GM19035 (cell line): ENCODE measurements at regions not wholly inside any gene's neighbourhood (a gene's known extent, or its start where the extent isn't known, plus 50 kb on each side); places are given as distances from the start of the nearest gene placed in this dataset.

Source experiments
- ATAC-seq: cut with Tn5 transposase; IDR thresholded peaks from one replicate; pipeline ENCODE4 v1.9.1; 2021; ENCODE audit not compliant: unreplicated experiment

DNA sequence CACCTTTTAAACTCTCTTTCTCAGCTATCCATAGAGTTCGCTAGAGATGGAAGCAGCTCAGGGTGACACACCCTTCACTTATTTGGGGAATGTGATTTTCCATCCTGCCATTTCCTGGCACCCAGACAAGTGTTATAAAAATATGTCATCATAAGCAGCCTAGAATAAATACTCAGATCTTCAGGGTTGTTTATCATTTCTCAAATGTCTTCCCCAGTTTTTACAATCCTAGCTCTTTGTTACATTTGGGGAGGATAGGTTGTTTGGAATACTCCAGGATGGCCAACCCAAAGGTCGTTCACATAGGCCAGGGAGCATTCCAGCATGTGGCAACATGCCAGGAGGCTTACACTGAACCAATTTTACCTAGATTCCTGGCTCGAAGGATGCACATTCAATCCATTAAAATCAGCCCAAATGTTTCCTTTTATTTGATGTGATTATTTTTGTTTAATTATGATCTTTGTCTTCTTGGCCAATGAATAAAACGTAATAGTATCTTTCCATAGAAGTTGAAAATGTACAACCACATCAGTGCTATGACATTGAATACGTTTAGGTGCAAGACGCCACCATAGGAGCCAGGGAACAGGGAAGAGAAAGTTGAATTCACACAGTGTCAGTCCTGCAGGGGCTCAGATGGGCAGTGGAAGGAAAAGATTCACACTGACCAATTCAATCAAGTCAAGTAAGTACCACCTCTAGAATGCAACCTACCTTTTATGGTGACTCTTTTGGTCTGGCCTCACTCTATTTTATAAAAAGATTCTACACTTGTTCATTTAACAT lies 537.7 kb upstream of the MDFIC2 start:
- ATAC-seq: no peak

DNA sequence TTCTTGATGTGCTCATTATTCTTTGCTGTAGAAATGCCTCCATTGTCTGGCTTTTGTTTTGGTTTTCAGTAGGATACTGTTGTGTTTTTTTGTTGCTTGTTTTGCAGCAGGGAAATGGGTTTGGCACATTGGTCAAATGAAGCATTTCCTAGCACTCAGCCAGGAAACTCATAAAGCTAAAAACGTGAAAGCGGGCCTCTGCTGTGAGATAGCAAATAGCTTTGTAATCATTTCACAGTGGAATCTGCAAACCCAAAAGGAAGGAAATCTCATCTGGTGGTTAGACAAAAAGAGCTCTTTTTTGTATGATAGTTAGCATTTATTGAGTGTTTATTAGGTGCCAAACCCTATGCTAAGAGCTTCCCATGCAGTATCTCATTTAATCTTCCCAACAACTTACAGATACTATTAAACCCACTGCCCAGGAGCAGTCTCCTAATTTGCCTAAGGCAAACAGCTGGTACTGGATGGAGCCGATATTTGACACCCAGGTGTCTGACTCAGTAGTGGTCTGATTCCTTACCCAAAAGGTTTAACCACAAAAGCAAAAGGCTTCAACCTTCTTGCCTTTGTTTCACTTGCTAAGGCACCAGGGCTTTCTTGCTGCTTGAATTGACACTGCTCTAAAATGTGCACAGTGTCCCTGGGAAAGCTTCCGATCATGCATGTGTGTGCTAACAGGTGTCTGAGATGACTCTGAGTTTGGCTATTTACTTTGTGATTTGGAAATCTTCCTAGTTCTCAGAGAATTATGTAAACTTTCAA lies 527.9 kb upstream of the MDFIC2 start:
- ATAC-seq: no peak

DNA sequence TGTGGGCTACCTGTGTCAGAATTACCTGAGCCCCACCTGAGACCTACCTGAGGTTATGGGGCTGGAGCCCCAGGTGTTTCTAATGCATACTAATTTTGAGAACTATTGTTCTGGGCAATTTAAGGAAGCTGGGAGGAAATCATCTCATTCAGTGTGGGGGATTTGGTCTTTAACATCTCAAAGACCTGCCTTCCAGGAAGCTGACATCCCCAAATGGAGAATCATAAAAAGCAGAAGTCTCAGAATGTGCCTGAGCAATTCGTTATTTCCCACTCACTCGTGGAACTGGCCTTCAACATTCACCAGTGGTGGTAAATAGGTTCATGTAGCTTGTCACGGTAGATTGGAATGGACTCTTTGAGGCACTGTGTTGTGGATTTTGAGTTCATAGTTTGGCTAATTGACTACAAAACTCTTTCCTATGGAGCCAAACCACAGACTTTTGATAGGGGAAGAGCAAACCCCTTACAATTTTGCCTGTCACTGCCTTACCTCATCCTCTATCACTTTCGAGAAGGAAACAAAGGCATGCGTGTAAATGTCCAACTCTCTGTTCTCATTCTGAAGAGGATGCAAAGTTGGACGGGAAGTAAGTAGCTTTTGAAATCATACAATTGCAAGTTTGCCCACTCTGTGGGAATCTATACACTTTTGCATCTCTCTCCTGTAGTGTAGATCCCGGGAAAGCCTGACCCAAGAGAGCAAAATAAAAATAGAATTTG lies 521.0 kb upstream of the MDFIC2 start:
- no peak for ATAC-seq

DNA sequence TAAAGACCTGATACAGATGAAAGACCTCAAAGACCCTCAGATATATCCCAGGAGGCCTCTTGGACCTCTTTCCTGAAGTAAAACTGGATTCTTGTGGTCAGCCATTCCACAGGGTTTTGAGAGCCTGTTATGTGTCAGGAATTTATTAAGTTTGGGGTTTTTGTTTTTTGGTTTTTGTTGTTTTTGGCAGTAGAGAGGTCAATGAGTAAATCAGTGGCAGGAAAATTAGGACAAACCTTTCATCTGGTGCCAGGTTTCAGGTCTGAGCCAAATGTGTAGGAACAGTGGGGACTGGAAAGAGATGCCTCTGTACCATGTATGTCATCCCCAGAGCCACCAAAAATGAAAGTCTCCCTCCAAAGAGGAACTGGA lies 520.4 kb upstream of the MDFIC2 start:
- no peak for ATAC-seq

DNA sequence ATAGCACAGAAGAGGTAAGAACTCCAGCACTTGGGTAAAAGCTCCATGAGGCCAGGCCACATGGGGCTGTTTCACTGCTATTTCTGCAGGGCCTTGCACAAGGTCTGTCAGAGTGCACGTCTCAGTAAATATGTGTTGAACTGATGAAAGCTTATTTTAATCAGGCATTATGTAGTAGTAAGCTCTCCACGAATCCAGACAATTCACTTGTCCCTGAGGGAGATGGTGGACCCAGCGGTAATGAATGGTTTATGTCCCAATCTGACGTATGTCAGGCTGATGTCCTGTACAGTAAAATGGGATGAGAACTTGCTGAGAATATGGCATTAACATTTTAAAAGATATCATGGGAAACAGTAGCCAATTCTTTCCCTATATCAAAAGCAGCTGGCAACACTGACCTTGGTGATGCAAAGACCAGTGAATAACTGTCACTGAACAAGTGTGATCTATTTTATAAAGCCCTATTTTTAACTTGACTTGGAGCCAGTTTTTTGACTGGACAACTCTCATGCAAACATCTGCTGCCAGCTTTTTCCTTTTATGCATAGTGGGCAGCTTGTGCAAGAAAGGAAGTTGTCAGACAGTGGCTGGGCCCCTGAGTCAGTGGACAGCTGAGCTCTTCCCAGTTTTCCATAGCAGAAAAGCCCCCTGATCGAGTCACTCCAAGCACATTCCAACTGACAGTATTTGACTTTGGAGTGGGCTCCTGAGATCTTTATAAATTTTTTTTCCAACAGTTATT lies 519.8 kb upstream of the MDFIC2 start:
- no peak for ATAC-seq

DNA sequence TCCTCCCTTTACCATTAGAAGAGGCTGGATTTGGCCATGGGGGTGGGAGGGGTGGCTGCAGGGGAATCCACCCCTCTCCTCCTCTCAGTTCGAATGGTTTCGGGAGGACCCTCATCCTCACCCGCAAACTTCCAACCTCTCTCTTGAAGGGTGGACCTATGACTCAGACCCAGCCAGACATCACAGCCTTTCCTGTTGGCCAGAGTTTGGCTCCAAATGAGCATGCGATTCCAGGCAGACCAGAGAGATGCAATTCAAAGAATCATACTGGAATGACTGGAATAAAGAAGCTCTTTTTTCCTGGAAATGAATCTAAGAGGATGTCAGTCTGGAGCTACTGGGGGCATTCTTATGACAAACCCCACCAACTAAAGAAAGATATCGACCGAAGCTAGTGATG lies 516.7 kb upstream of the MDFIC2 start:
- ATAC-seq: no peak

DNA sequence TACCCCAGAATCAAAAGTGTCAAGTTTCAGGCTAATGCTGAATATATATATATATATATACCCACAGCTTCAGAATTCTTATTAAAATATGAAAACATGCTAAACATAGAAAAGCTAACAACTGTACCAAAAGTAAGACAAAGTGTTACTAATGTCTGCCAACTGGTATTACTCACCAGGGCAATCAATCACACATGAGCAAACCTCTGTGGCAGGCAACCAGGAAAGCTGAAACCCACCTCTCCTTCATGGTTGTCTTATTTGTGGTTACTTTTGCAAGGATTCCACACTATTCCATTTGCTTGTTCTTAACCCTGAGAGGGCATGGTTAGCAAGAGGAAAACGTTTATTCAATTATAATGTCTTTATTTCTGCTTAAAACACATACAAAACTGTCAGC lies 512.3 kb upstream of the MDFIC2 start:
- ATAC-seq: no peak

DNA sequence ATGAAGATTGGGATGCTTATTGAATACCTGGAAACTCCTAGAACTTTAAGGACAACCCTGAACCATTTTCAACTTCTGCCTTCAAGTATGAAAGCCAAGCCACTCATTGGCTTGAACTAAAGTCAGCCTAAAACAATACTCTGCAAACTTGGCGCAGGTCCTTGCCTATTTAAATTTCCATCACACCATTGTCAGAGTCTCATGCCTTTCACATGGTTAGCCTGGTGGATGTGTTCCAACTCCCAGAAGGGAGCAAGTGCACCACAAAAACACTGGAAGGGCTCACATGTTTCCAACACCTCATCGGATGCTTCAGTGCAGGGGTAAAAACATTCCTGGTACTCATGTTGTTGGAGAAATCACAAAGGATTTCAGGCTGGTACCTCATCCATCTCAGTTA lies 511.6 kb upstream of the MDFIC2 start:
- no peak for ATAC-seq

DNA sequence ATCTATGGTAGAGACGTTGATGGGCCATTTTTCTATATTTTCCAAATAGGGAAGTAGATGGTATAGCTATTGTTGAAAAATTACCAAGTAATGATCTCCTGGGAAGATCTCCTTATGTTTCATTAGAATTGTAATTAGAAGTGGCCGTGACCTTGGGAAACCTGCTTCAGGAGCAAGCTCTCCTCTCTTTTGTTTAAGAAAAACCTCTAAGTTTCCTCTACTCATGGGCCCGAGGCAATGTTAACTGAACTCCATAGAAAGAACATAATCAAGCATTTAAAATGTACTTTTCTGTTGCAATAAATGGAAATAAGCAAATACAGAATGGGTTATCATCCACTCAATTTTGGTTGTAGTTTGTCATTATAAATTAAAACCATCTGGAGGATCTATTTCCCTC lies 511.2 kb upstream of the MDFIC2 start:
- no peak for ATAC-seq

DNA sequence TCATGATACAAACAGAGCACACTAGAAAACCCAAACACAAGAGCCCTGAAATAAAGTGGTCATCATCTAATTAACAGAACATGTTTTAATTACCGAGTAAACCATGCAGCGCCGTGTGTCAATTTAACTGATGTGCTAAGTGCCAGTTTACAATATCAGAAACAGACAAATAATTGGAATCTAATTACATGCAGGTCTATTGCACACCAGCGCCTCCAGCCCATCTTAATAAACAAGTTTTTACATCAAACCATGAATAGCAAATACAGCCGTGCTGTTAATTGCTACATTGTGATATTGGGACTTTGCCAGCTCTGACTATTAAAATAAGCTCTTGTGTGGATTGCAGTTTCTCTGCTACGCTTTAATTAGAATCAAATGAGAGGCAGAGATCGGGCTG lies 510.2 kb upstream of the MDFIC2 start:
- ATAC-seq: no peak

DNA sequence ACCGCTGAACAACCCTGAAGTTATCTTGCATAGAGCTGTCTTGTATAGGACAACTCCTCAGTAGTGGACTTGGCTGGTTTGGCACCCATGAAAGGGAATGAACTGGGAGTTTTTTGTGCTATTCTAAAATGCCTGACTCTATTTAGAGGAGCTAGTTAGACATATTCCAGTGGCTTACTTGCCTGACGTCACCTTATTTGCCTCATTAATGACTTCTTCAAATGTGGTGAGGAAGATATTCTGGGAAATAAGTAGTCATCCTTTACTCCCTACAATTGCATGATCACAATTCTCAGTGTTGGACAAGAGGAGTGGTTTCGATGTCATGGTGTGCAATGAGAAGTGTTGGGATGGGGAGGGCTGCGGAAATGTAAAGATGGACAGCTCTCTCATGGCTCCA lies 509.2 kb upstream of the MDFIC2 start:
- ATAC-seq: no peak

DNA sequence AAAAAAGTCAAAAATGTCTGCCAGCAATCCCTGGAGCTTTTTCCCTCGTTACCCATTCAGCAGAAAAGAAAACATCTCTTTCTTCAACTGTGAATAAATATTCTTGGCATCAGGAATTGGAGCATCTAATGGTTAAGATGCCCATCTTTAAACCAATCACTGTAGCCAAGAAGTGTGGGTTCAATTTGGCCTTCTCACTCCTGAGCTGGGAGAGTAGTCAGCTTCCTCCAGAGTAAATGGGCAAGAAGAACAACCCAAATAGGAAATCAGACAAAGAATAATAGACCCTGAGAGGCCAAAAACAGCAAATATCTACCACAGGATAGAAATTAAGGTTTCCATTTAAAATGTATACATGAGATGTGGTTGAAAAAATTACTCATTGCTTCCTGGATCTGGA lies 508.0 kb upstream of the MDFIC2 start:
- ATAC-seq: no peak

DNA sequence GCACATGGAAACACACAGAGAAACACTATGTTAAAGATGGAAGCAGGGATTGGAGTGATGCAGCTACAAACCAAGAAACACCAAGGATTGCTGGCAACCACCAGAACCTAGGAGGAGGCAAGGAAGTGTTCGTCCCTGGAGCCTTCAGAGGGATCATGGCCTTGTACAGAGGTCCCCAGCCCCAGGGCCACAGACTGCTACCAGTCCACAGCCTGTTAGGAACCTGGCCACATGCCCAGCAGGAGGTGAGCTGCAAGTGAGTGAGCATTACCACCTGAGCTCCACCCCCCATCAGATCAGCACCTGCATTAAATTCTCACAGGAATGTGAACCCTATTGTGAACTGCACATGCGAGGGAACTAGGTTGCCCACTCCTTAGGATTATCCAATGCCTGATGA lies 505.7 kb upstream of the MDFIC2 start:
- ATAC-seq: no peak

DNA sequence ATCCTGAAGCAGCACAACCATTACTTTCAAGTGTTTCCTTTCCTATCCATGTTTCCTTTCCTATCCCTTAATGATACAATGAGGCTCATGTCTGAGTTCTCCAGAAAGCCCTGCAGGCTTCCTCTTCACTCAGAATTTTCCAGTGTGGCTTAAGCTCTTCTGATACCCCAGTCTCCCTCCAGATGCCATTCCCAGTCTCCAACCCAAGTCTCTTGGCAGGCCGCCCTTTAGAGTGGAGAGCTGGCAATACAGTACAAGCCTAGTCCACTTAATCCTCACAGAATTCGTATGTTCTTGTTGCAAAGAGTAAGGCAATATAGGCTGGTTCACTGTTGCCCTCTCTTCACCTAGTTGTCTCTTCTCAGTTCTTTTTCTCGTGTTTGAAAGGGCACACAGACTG lies 503.9 kb upstream of the MDFIC2 start:
- ATAC-seq: no peak

DNA sequence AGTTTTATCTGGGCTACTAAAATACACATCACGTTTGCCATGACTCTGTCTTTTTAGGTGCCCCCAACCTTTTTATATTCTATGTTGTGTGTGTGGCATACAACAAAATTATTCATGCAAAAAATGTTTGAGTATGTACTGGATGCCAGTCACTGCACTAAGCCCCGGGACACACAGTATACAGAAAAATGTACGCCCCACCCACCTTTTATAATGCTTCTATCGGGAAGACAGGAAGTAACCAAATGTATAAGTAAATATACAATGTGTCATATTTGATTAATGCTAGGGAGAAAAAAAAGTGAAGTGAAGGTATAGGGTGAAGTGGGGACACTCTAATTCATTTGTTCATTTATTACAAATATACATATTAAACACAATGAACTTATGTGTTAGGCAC lies 503.4 kb upstream of the MDFIC2 start:
- ATAC-seq: no peak

DNA sequence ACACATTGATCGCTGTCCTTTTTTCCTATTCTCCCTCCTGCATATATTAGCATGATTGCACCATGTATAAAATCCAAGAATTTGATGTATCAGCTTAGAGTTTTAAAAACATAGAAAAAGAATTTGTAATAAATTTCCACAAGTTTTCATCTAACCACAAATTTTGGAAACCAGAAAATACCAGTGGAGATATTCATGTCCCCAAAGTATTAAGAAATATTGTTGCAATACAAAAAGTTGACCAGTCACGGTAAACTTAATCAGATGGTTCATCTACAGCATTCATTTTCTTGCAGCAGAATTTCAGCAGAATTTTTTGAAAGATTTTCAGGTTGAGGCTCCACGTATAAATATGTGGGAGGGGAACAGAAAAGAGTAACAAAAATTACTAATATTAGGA lies 500.9 kb upstream of the MDFIC2 start:
- no peak for ATAC-seq

DNA sequence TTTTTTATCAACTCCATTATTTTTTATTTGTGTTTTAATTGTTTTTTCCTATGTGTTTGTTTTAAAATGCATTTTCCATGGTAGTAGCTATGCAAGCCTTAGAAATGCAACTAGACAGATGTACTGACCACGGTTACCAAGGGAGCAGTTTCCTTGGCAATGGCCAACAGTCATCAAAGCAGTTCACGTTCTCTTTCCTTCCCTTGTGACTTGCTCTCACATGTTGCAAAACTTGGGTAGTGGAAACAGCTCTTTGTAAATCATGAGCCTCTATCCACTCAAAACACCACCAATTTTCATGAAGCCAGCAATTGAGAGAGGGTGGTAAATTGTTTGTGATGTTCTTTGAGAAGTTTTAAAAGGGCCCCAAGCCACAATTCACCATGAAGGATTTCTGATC lies 499.4 kb upstream of the MDFIC2 start:
- ATAC-seq: no peak

DNA sequence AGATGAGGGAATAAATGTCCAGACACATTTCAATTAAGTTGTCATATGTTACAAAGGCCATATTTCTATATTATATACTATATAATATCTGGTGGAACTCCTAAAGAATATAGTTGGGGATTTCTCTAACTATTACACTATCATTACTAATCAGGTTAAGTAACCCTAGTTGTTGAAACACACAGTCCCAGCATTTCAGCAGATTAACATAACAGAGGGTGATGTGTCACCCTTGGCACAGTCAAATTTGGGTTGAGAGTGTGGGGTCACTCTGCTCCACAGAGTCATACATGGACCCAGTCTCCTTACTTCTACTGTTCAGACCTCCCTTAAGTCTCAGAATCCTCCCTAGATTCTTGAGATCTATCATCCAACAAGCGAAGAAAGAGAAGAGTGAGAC lies 496.4 kb upstream of the MDFIC2 start:
- no peak for ATAC-seq

DNA sequence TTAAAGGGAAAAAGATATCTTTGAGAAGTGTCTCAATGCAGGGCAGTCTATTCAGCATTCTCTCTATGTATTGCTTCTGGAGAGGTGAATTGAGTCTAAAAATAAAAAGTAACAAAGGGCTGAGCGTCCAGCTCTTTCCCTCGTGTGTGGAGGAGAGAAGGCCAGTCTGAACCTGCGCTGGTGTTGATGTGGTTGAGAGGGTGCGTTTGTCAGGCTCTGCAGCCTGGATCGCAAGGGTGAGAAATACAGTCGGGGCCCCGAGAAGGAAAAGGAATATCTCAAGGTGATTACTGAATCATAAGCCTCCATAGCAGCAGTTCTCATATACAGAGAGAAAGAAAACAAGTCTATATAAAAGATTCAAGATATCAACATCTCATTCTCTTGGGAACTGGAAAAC lies 494.1 kb upstream of the MDFIC2 start:
- no peak for ATAC-seq

DNA sequence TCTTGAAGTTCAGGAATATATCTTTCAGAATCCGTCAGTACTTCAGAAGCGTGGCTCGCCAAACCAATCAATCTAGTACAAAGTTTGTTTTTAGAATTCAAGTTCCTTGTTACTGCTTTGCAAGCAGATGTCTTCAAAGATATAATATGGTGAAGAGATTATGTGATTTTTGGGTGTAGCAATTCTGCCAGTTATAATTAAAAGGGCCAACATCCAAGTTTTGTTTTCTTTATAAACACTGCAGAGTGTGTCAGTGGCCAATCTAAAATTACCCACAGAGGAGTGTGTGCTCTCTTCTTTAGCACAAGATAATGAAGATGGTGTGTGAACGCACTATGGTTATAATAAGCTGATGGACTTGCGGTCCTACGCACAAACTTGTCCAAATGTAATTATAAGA lies 493.6 kb upstream of the MDFIC2 start:
- ATAC-seq: no peak
